Fibroblast of lung (primary cell): ENCODE measurements at regions not wholly inside any gene's neighbourhood (a gene's known extent, or its start where the extent isn't known, plus 50 kb on each side); places are given as distances from the start of the nearest gene placed in this dataset.

Source experiments
- DNase-seq, 2 donors: peaks; one replicate each; pipeline versions ENCODE4 v3.0.0 to v3.0.0-alpha.2; 2010; ENCODE audit warnings: low read depth in 2 of 2
- H2AFZ ChIP-seq: 2 replicates; pipeline ENCODE4 v1.5.1; 2012; ENCODE audit warnings: low read length, control low read depth, inconsistent platforms
- H3K27ac ChIP-seq: 2 replicates; pipeline ENCODE4 v1.5.1; 2011; ENCODE audit warnings: low read length, control low read depth; ENCODE audit not compliant: insufficient read depth
- H3K27me3 ChIP-seq: 2 replicates; pipeline ENCODE4 v1.5.1; 2011; ENCODE audit warnings: mild to moderate bottlenecking, low read length; ENCODE audit not compliant: control insufficient read depth, insufficient read depth
- H3K36me3 ChIP-seq: 2 replicates; pipeline ENCODE4 v1.5.1; 2011; ENCODE audit warnings: low read length; ENCODE audit not compliant: control insufficient read depth, insufficient read depth
- H3K4me1 ChIP-seq: 2 replicates; pipeline ENCODE4 v1.5.1; 2011; ENCODE audit warnings: low read length; ENCODE audit not compliant: control insufficient read depth, insufficient read depth; ENCODE audit errors: extremely low read depth
- H3K4me2 ChIP-seq: 2 replicates; pipeline ENCODE4 v1.5.1; 2011; ENCODE audit warnings: low read length, control low read depth; ENCODE audit not compliant: insufficient read depth; ENCODE audit errors: extremely low read depth
- H3K4me3 ChIP-seq, 4 experiments: fragments of 200-600 bp in 1 of 4; sonication (generic) in 1 of 4; replicated peaks in 1 of 4; 2 replicates each; pipeline ENCODE4 v1.5.1; 2011 to 2016; ENCODE audit warnings: low read length in 4 of 4, low read depth in 3 of 4, mild to moderate bottlenecking in 3 of 4, control low read depth in 2 of 4, inconsistent platforms in 1 of 4, mixed read lengths in 1 of 4; ENCODE audit not compliant: insufficient read depth in 1 of 4; ENCODE audit errors: control extremely low read depth in 1 of 4
- H3K79me2 ChIP-seq: 2 replicates; pipeline ENCODE4 v1.5.1; 2012; ENCODE audit warnings: mild to moderate bottlenecking, low read length, inconsistent platforms; ENCODE audit not compliant: control insufficient read depth, insufficient read depth
- H3K9ac ChIP-seq: 2 replicates; pipeline ENCODE4 v1.5.1; 2011; ENCODE audit warnings: mild to moderate bottlenecking, low read length, control low read depth; ENCODE audit not compliant: insufficient read depth
- H3K9me3 ChIP-seq: 2 replicates; pipeline ENCODE4 v1.5.1; 2012; ENCODE audit warnings: low read depth, low read length; ENCODE audit not compliant: control insufficient read depth, insufficient read depth
- H4K20me1 ChIP-seq: 2 replicates; pipeline ENCODE4 v1.5.1; 2011; ENCODE audit warnings: low read length; ENCODE audit not compliant: control insufficient read depth, insufficient read depth; ENCODE audit errors: extremely low read depth
- CTCF ChIP-seq, 2 donors: IDR thresholded peaks in 1 of 2; conservative IDR thresholded peaks in 1 of 2; 1 replicate in 1 of 2; 2 replicates in 1 of 2; pipeline ENCODE4 v1.5.1; 2011 to 2012; ENCODE audit warnings: low read length in 2 of 2, control low read depth in 1 of 2, inconsistent platforms in 1 of 2, low read depth in 1 of 2, mild to moderate bottlenecking in 1 of 2
- EZH2 ChIP-seq: IDR thresholded peaks from 2 replicates; pipeline ENCODE4 v1.5.1; 2012; ENCODE audit warnings: low read length, control low read depth, mild to moderate bottlenecking; ENCODE audit errors: missing control alignments

DNA sequence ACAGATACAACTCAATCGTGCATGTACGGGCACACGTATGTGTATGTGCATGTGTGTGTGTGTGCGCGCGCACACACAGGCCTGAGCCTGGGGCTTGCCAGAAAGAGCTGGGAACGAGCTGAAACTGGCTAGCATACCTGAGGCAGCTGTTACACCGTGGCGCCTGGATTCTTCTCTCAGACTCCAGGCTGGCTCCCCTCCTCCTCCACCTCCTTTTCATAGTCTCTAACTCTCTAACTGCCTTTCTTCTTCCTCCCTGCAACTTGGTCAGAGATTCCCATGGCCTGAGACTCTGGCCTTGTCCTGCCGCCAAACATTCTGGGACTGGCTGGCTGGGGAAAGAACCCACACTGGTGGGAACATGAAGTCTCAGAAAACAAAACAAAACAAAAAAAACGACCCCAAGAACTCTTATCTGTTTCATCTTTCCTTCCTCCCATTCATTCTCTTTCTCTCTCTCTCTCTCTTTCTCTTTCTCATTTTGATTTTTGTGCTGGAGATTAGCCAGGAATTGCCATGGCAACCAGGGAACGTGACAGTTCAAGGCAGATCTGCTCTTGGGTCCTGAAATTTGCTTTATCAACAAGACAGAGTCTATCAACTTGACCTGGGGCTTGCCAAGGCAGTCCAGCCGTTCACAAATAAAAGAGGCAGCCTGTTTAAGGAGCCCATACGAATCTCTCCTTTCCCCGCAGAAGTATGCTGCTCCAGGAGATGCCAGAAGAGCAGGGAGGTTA, 76.8 kb upstream of the SEM1 start:
- Histone ChIP-seq H3K4me1 (no peaks in the 10 kb centered on the region), H4K20me1 (no peaks in the 10 kb centered on the region), H3K27ac (no peak overlapping the region), H3K9me3 (no peaks in the 10 kb centered on the region), H3K4me2 (no peak overlapping the region), H3K4me3 (no peak overlapping the region), H3K79me2 (no peaks in the 10 kb centered on the region), H3K36me3 (no peaks in the 10 kb centered on the region), H2AFZ (no peak overlapping the region), H3K27me3 (no peaks in the 10 kb centered on the region), H3K9ac (no peak overlapping the region)
- TF ChIP-seq CTCF (conservative IDR thresholded peaks at IDR 0.05 in 1 of 2, IDR thresholded peaks at IDR 0.05 in 1 of 2; ENCODE audit: low read depth in 1 of 2, low read length in 2 of 2) (no peak), EZH2 (no peak)
- no peak for DNase-seq

GRCh38 chr7:96786998-96787395, 77.4 kb upstream of the SEM1 start:
- no peak for DNase-seq
- Histone ChIP-seq H3K27me3 (no peaks in the 10 kb centered on the region), H4K20me1 (no peaks in the 10 kb centered on the region), H3K4me1 (no peaks in the 10 kb centered on the region), H3K36me3 (no peaks in the 10 kb centered on the region), H3K9me3 (no peaks in the 10 kb centered on the region), H3K79me2 (no peaks in the 10 kb centered on the region), H3K4me3 (no peak overlapping the region), H3K9ac (no peak overlapping the region), H2AFZ (no peak overlapping the region), H3K4me2 (no peak overlapping the region), H3K27ac (no peak overlapping the region)
- TF ChIP-seq EZH2 (no peak), CTCF (conservative IDR thresholded peaks at IDR 0.05 in 1 of 2, IDR thresholded peaks at IDR 0.05 in 1 of 2; ENCODE audit: low read depth in 1 of 2, low read length in 2 of 2) (no peak)

- no peak for TF ChIP-seq EZH2
- no peak for TF ChIP-seq CTCF (conservative IDR thresholded peaks at IDR 0.05 in 1 of 2, IDR thresholded peaks at IDR 0.05 in 1 of 2; ENCODE audit: low read depth in 1 of 2, low read length in 2 of 2)
- no peak for DNase-seq
Observed at GRCh38 chr7:96789914-96790313, 80.3 kb upstream of the SEM1 start.

More at GRCh38 chr7:96789914-96790313, 80.3 kb upstream of the SEM1 start:
- no peaks in the 10 kb centered on the region for H3K4me1 ChIP-seq
- H2AFZ ChIP-seq = no peak overlapping the region
- no peaks in the 10 kb centered on the region for H3K36me3 ChIP-seq
- H3K4me3 ChIP-seq = no peak overlapping the region
- H4K20me1 ChIP-seq = no peaks in the 10 kb centered on the region
- H3K27me3 ChIP-seq = no peaks in the 10 kb centered on the region
- H3K4me2 ChIP-seq = no peak overlapping the region
- no peaks in the 10 kb centered on the region for H3K79me2 ChIP-seq
- H3K9ac ChIP-seq = no peak overlapping the region
- H3K27ac ChIP-seq = no peak overlapping the region
- H3K9me3 ChIP-seq = no peaks in the 10 kb centered on the region
